ENCODE measurements at regions not wholly inside any gene's neighbourhood (a gene's known extent, or its start where the extent isn't known, plus 50 kb on each side); places are given as distances from the start of the nearest gene placed in this dataset.

DNA sequence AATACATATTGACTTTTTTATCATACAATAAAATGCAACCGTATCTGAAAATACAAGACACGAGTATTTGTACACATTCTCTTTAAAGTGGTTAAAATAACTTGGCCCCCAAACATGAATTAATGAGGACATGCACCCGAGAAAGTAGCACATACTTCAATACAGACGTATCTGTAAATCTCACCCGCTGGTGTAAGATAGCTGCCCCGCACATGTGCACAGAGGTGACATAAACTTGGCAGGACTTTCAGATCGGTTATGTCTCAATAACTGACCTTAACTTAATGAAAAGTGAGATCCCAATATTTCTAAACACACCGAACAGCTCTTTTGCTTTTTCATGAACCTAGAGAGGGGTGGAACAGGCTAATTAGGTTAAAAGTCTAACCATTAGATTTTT lies 91.5 kb upstream of the RPS6KA2 start:
- H3K4me3 Mint-ChIP-seq, result no peak overlapping the region
- no peaks in the 10 kb centered on the region for H3K4me1 Mint-ChIP-seq (ENCODE audit: low read depth)
- no peak overlapping the region for H3K27ac Mint-ChIP-seq
- no peaks in the 10 kb centered on the region for H3K36me3 Mint-ChIP-seq (ENCODE audit: low read depth)
- DNase-seq (ENCODE audit: low spot score), result no peak
- H3K9me3 Mint-ChIP-seq, result no peaks in the 10 kb centered on the region
- peaks cover 5% of the 10 kb centered on the region for H3K27me3 Mint-ChIP-seq (ENCODE audit: low read depth)

GRCh38 chr6:166716910-166717617 lies 90.0 kb upstream of the RPS6KA2 start:
- Mint-ChIP-seq H3K4me3 (no peak overlapping the region), H3K27ac (no peak overlapping the region), H3K36me3 (ENCODE audit: low read depth) (no peaks in the 10 kb centered on the region), H3K4me1 (ENCODE audit: low read depth) (no peaks in the 10 kb centered on the region), H3K27me3 (ENCODE audit: low read depth) (peaks cover 5% of the 10 kb centered on the region), H3K9me3 (no peaks in the 10 kb centered on the region)
- no peak for DNase-seq (ENCODE audit: low spot score)

DNA sequence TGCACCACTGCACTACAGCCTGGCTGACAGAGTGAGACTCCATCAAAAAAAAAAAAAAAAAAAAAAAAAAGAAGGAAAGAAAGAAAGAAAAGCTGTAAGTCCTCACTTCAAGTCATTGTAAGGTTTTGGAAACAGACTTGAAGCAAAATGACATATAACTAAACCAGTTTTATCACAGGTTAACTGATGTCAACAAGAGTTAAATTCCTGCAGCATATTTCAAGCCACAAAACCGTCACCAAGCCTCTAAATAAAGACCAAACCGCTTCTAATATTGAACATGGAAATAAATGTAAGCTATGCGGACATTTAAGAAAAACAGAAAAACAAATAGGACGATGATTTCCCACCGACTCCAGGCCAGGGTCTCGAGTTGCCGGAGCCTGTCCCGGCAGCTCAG lies 88.9 kb upstream of the RPS6KA2 start:
- H3K27me3 Mint-ChIP-seq (ENCODE audit: low read depth), result peaks cover 5% of the 10 kb centered on the region
- peaks cover 3% of the 10 kb centered on the region for H3K9me3 Mint-ChIP-seq
- DNase-seq (ENCODE audit: low spot score), result no peak
- no peak overlapping the region for H3K4me3 Mint-ChIP-seq
- H3K27ac Mint-ChIP-seq, result no peak overlapping the region
- no peaks in the 10 kb centered on the region for H3K36me3 Mint-ChIP-seq (ENCODE audit: low read depth)
- H3K4me1 Mint-ChIP-seq (ENCODE audit: low read depth), result no peaks in the 10 kb centered on the region

- Mint-ChIP-seq H3K36me3 (ENCODE audit: low read depth) (no peaks in the 10 kb centered on the region), H3K4me1 (ENCODE audit: low read depth) (no peaks in the 10 kb centered on the region), H3K4me3 (no peak overlapping the region), H3K9me3 (peaks cover 3% of the 10 kb centered on the region), H3K27me3 (ENCODE audit: low read depth) (peaks cover 3% of the 10 kb centered on the region), H3K27ac (no peak overlapping the region)
- no peak for DNase-seq (ENCODE audit: low spot score)
Measured at GRCh38 chr6:166715065-166715464, 88.0 kb upstream of the RPS6KA2 start.

- Mint-ChIP-seq H3K27me3 (ENCODE audit: low read depth) (peaks cover 3% of the 10 kb centered on the region), H3K27ac (no peak overlapping the region), H3K4me3 (no peak overlapping the region), H3K4me1 (ENCODE audit: low read depth) (no peaks in the 10 kb centered on the region), H3K36me3 (ENCODE audit: low read depth) (no peaks in the 10 kb centered on the region), H3K9me3 (peaks cover 3% of the 10 kb centered on the region)
- no peak for DNase-seq (ENCODE audit: low spot score)
Measured at GRCh38 chr6:166714581-166714980, 87.5 kb upstream of the RPS6KA2 start.

- Mint-ChIP-seq H3K4me1 (ENCODE audit: low read depth) (no peaks in the 10 kb centered on the region), H3K27ac (no peak overlapping the region), H3K27me3 (ENCODE audit: low read depth) (no peaks in the 10 kb centered on the region), H3K9me3 (peaks cover 3% of the 10 kb centered on the region), H3K36me3 (ENCODE audit: low read depth) (no peaks in the 10 kb centered on the region), H3K4me3 (no peak overlapping the region)
- DNase-seq (ENCODE audit: low spot score), result no peak
Measured at GRCh38 chr6:166714187-166714510, 87.1 kb upstream of the RPS6KA2 start.

DNA sequence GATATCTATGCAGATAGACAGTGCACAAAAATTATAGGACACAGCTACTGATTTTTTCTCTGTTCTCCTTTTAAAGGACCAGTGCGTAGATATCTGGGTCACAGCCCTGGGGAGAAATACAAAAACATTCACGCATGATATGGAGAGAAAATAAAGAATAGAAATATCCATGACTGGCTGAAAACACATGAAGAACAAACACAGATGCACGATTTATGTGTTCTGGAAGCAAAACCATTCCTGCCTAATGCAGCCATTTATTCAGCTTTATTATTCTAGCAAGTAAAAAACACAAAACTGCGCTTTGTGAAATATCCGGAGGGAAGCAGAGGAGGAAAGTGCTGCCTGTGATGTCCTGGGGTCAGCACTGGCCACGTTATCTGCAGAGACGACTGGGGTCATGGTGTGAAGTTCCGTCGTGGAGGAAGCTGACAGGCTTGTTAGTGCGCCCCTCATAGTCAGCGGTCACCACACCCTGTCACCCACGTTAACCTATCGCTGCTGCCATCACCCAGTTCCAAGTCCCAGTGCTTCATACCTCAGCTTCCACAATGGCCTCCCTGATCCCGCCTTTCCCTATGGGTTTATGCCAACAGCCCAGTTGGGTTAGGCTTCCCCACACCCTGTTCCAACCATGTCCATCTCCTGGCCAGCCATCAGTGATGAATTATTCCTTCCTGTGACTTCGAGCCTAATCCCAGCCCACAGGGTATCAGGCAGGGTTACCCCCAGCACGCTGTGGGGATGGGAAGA lies 86.6 kb upstream of the RPS6KA2 start:
- Mint-ChIP-seq H3K4me3 (no peak overlapping the region), H3K27ac (no peak overlapping the region), H3K4me1 (ENCODE audit: low read depth) (no peaks in the 10 kb centered on the region), H3K27me3 (ENCODE audit: low read depth) (no peaks in the 10 kb centered on the region), H3K9me3 (peaks cover 3% of the 10 kb centered on the region), H3K36me3 (ENCODE audit: low read depth) (no peaks in the 10 kb centered on the region)
- DNase-seq (ENCODE audit: low spot score), result no peak

GRCh38 chr6:166712286-166713228 lies 85.5 kb upstream of the RPS6KA2 start:
- Mint-ChIP-seq H3K9me3 (peaks cover 3% of the 10 kb centered on the region), H3K27me3 (ENCODE audit: low read depth) (no peaks in the 10 kb centered on the region), H3K27ac (no peak overlapping the region), H3K4me1 (ENCODE audit: low read depth) (no peaks in the 10 kb centered on the region), H3K4me3 (no peak overlapping the region), H3K36me3 (ENCODE audit: low read depth) (no peaks in the 10 kb centered on the region)
- DNase-seq (ENCODE audit: low spot score), result no peak

DNA sequence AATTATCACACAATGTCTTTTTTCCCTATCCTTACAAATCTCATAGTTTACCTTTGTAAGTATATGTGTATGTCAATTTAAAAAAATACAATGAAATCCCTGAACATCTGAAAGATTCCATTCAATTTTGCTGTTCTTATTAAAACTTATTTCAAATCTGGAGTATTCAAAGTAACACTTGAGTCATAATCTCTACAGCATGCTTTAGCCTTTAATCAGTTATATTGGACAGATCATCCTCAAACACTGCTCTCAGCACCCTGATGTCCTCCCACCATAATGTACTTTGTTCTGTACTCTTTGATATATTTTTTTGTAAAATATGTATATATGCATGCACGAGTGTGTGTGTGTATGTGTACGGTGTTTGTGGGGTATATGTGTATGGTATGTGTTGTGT lies 83.0 kb upstream of the RPS6KA2 start:
- H3K27me3 Mint-ChIP-seq (ENCODE audit: low read depth), result peaks cover 10% of the 10 kb centered on the region
- H3K9me3 Mint-ChIP-seq, result peaks cover 3% of the 10 kb centered on the region
- peaks cover 3% of the 10 kb centered on the region for H3K4me1 Mint-ChIP-seq (ENCODE audit: low read depth)
- no peak overlapping the region for H3K27ac Mint-ChIP-seq
- no peak overlapping the region for H3K4me3 Mint-ChIP-seq
- DNase-seq (ENCODE audit: low spot score), result no peak
- no peaks in the 10 kb centered on the region for H3K36me3 Mint-ChIP-seq (ENCODE audit: low read depth)

DNA sequence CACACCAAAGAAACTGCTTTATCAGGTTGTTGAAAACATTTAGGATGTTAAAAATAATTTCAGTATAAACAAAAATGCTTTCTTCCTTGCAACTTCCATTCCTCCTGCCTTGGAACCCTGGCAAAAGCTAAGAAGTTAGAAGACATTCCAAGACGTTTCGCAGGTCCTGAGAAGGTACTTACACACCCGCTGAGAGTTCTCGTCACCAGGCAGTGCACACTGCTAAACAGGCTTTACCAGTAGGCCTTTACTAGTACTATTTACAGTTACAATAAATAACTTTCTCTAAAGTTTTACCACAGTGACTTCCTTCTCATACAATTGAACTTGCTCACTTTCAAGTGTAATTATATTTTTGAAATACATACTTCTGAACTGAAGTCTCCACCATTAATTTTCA lies 81.4 kb upstream of the RPS6KA2 start:
- H3K9me3 Mint-ChIP-seq, result peaks cover 3% of the 10 kb centered on the region
- H3K4me3 Mint-ChIP-seq, result no peak overlapping the region
- H3K36me3 Mint-ChIP-seq (ENCODE audit: low read depth), result no peaks in the 10 kb centered on the region
- H3K27me3 Mint-ChIP-seq (ENCODE audit: low read depth), result peaks cover 10% of the 10 kb centered on the region
- no peak overlapping the region for H3K27ac Mint-ChIP-seq
- no peak for DNase-seq (ENCODE audit: low spot score)
- peaks cover 3% of the 10 kb centered on the region for H3K4me1 Mint-ChIP-seq (ENCODE audit: low read depth)

- Mint-ChIP-seq H3K9me3 (peaks cover 3% of the 10 kb centered on the region), H3K27me3 (ENCODE audit: low read depth) (peaks cover 10% of the 10 kb centered on the region), H3K4me3 (no peak overlapping the region), H3K4me1 (ENCODE audit: low read depth) (peaks cover 3% of the 10 kb centered on the region), H3K36me3 (ENCODE audit: low read depth) (no peaks in the 10 kb centered on the region), H3K27ac (no peak overlapping the region)
- no peak for DNase-seq (ENCODE audit: low spot score)
Measured at GRCh38 chr6:166707045-166707444, 80.0 kb upstream of the RPS6KA2 start.

GRCh38 chr6:166705069-166705468 lies 78.0 kb upstream of the RPS6KA2 start:
- no peak overlapping the region for H3K4me3 Mint-ChIP-seq
- H3K27me3 Mint-ChIP-seq (ENCODE audit: low read depth), result peaks cover 10% of the 10 kb centered on the region
- no peak for DNase-seq (ENCODE audit: low spot score)
- no peak overlapping the region for H3K27ac Mint-ChIP-seq
- no peaks in the 10 kb centered on the region for H3K9me3 Mint-ChIP-seq
- no peaks in the 10 kb centered on the region for H3K36me3 Mint-ChIP-seq (ENCODE audit: low read depth)
- peaks cover 3% of the 10 kb centered on the region for H3K4me1 Mint-ChIP-seq (ENCODE audit: low read depth)

DNA sequence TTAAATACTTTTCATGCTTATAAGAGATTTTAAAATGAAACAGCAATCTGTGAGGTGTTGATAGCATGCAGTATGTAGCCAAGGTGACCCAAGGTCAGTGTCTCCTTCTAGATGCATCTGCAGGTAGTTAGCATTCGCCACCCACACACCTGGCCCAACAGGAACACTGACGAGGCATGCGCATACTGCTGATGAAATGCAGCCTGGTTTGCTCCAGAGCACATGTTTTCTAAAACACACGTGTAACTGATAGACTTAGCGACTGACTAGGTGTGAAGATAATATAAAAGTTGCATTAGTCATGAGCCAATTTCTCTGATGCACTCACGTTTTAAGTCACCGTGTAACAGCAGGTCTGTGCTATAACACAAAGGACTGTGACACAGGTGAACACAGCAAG lies 77.1 kb upstream of the RPS6KA2 start:
- no peak overlapping the region for H3K27ac Mint-ChIP-seq
- H3K4me3 Mint-ChIP-seq, result no peak overlapping the region
- no peak for DNase-seq (ENCODE audit: low spot score)
- peaks cover 3% of the 10 kb centered on the region for H3K4me1 Mint-ChIP-seq (ENCODE audit: low read depth)
- peaks cover 10% of the 10 kb centered on the region for H3K27me3 Mint-ChIP-seq (ENCODE audit: low read depth)
- H3K9me3 Mint-ChIP-seq, result no peaks in the 10 kb centered on the region
- no peaks in the 10 kb centered on the region for H3K36me3 Mint-ChIP-seq (ENCODE audit: low read depth)

GRCh38 chr6:166703149-166703710 lies 76.2 kb upstream of the RPS6KA2 start:
- Mint-ChIP-seq H3K4me1 (ENCODE audit: low read depth) (peaks cover 3% of the 10 kb centered on the region), H3K9me3 (no peaks in the 10 kb centered on the region), H3K27me3 (ENCODE audit: low read depth) (peaks cover 10% of the 10 kb centered on the region), H3K27ac (no peak overlapping the region), H3K4me3 (no peak overlapping the region), H3K36me3 (ENCODE audit: low read depth) (no peaks in the 10 kb centered on the region)
- DNase-seq (ENCODE audit: low spot score), result no peak
